ENCODE measurements at regions not wholly inside any gene's neighbourhood (a gene's known extent, or its start where the extent isn't known, plus 50 kb on each side); places are given as distances from the start of the nearest gene placed in this dataset.

GRCh38 chr6:12585497-12585958, 131.0 kb upstream of the PHACTR1 start:
- H3K27ac Mint-ChIP-seq: no peak overlapping the region
- CTCF ChIA-PET: no interaction called here
- no peaks in the 10 kb centered on the region for H3K9me3 Mint-ChIP-seq
- DNase-seq: no peak
- H3K4me1 Mint-ChIP-seq: peaks cover 2% of the 10 kb centered on the region
- no peaks in the 10 kb centered on the region for H3K36me3 Mint-ChIP-seq
- no peak overlapping the region for H3K4me3 Mint-ChIP-seq
- H3K27me3 Mint-ChIP-seq: no peaks in the 10 kb centered on the region

GRCh38 chr6:12586721-12587480, 129.7 kb upstream of the PHACTR1 start:
- no peak for DNase-seq
- Mint-ChIP-seq H3K27ac (no peak overlapping the region), H3K4me1 (peaks cover 2% of the 10 kb centered on the region), H3K9me3 (no peaks in the 10 kb centered on the region), H3K4me3 (no peak overlapping the region), H3K27me3 (no peaks in the 10 kb centered on the region), H3K36me3 (no peaks in the 10 kb centered on the region)
- CTCF ChIA-PET: no interaction called here

- no peaks in the 10 kb centered on the region for H3K9me3 Mint-ChIP-seq
- CTCF ChIA-PET: interaction anchor here (0.8 kb wide), 1 partner anchor 948 kb away, joined by 3 read pairs; no protein-coding TSS in a partner anchor
- H3K4me3 Mint-ChIP-seq: no peak overlapping the region
- H3K36me3 Mint-ChIP-seq: no peaks in the 10 kb centered on the region
- H3K27ac Mint-ChIP-seq: no peak overlapping the region
- H3K27me3 Mint-ChIP-seq: peaks cover 11% of the 10 kb centered on the region
- peaks cover 2% of the 10 kb centered on the region for H3K4me1 Mint-ChIP-seq
- DNase-seq: no peak
These were observed 125.7 kb upstream of the PHACTR1 start for GRCh38 chr6:12590901-12591300.

- DNase-seq: no peak
- Mint-ChIP-seq H3K4me3 (no peak overlapping the region), H3K27me3 (peaks cover 11% of the 10 kb centered on the region), H3K27ac (no peak overlapping the region), H3K36me3 (no peaks in the 10 kb centered on the region), H3K9me3 (no peaks in the 10 kb centered on the region), H3K4me1 (no peaks in the 10 kb centered on the region)
- CTCF ChIA-PET: no interaction called here
These were observed 123.9 kb upstream of the PHACTR1 start for GRCh38 chr6:12592634-12593033.

- H3K36me3 Mint-ChIP-seq: no peaks in the 10 kb centered on the region
- CTCF ChIA-PET: interaction anchor here (1.1 kb wide), 1 partner anchor 11 kb away, joined by 3 read pairs; no protein-coding TSS in a partner anchor
- H3K27me3 Mint-ChIP-seq: peaks cover 11% of the 10 kb centered on the region
- H3K4me3 Mint-ChIP-seq: no peak overlapping the region
- DNase-seq: no peak
- H3K27ac Mint-ChIP-seq: no peak overlapping the region
- no peaks in the 10 kb centered on the region for H3K9me3 Mint-ChIP-seq
- H3K4me1 Mint-ChIP-seq: no peaks in the 10 kb centered on the region
These were observed 122.6 kb upstream of the PHACTR1 start for GRCh38 chr6:12593771-12594529.

- H3K9me3 Mint-ChIP-seq: no peaks in the 10 kb centered on the region
- CTCF ChIA-PET: no interaction called here
- DNase-seq: no peak
- no peaks in the 10 kb centered on the region for H3K4me1 Mint-ChIP-seq
- peaks cover 11% of the 10 kb centered on the region for H3K27me3 Mint-ChIP-seq
- H3K27ac Mint-ChIP-seq: no peak overlapping the region
- no peak overlapping the region for H3K4me3 Mint-ChIP-seq
- H3K36me3 Mint-ChIP-seq: no peaks in the 10 kb centered on the region
These were observed 122.1 kb upstream of the PHACTR1 start for GRCh38 chr6:12594530-12594893.

- H3K4me1 Mint-ChIP-seq: no peaks in the 10 kb centered on the region
- H3K27ac Mint-ChIP-seq: no peak overlapping the region
- CTCF ChIA-PET: no interaction called here
- H3K9me3 Mint-ChIP-seq: no peaks in the 10 kb centered on the region
- DNase-seq: no peak
- H3K4me3 Mint-ChIP-seq: no peak overlapping the region
- H3K36me3 Mint-ChIP-seq: no peaks in the 10 kb centered on the region
- peaks cover 11% of the 10 kb centered on the region for H3K27me3 Mint-ChIP-seq
These were observed 121.3 kb upstream of the PHACTR1 start for GRCh38 chr6:12595161-12595811.

GRCh38 chr6:12596731-12597130, 119.8 kb upstream of the PHACTR1 start:
- Mint-ChIP-seq H3K36me3 (no peaks in the 10 kb centered on the region), H3K9me3 (no peaks in the 10 kb centered on the region), H3K27ac (no peak overlapping the region), H3K4me1 (no peaks in the 10 kb centered on the region), H3K4me3 (no peak overlapping the region), H3K27me3 (peaks cover 18% of the 10 kb centered on the region)
- CTCF ChIA-PET: no interaction called here
- no peak for DNase-seq

GRCh38 chr6:12598919-12599318, 117.6 kb upstream of the PHACTR1 start:
- peaks cover 13% of the 10 kb centered on the region for H3K27me3 Mint-ChIP-seq
- no peak overlapping the region for H3K27ac Mint-ChIP-seq
- no peaks in the 10 kb centered on the region for H3K9me3 Mint-ChIP-seq
- CTCF ChIA-PET: no interaction called here
- DNase-seq: no peak
- H3K36me3 Mint-ChIP-seq: no peaks in the 10 kb centered on the region
- no peak overlapping the region for H3K4me3 Mint-ChIP-seq
- H3K4me1 Mint-ChIP-seq: no peaks in the 10 kb centered on the region

GRCh38 chr6:12601881-12602280, 114.7 kb upstream of the PHACTR1 start:
- Mint-ChIP-seq H3K4me1 (no peaks in the 10 kb centered on the region), H3K9me3 (no peaks in the 10 kb centered on the region)

GRCh38 chr6:12602342-12602741, 114.2 kb upstream of the PHACTR1 start:
- DNase-seq: no peak
- Mint-ChIP-seq H3K27me3 (peaks cover 7% of the 10 kb centered on the region), H3K9me3 (no peaks in the 10 kb centered on the region), H3K4me3 (no peak overlapping the region), H3K27ac (no peak overlapping the region), H3K36me3 (no peaks in the 10 kb centered on the region), H3K4me1 (no peaks in the 10 kb centered on the region)
- CTCF ChIA-PET: interaction anchor here (1.0 kb wide), 1 partner anchor 1016 kb away, joined by 3 read pairs; no protein-coding TSS in a partner anchor

More at GRCh38 chr6:12601881-12602280, 114.7 kb upstream of the PHACTR1 start:
- no peaks in the 10 kb centered on the region for H3K36me3 Mint-ChIP-seq
- H3K4me3 Mint-ChIP-seq: no peak overlapping the region
- no peak overlapping the region for H3K27ac Mint-ChIP-seq
- CTCF ChIA-PET: no interaction called here
- H3K27me3 Mint-ChIP-seq: peaks cover 7% of the 10 kb centered on the region
- no peak for DNase-seq

- CTCF ChIA-PET: interaction anchor here (0.9 to 2.2 kb wide), 3 partner anchors 313 to 1016 kb away, joined by 3 to 5 read pairs (median 3); partner anchors contain the start of gene EDN1
- Mint-ChIP-seq H3K9me3 (no peaks in the 10 kb centered on the region), H3K27me3 (peaks cover 7% of the 10 kb centered on the region), H3K4me1 (no peaks in the 10 kb centered on the region), H3K36me3 (no peaks in the 10 kb centered on the region), H3K27ac (peak overlapping the region; percentile 38), H3K4me3 (no peak overlapping the region)
- DNase-seq: no peak
These were observed 113.5 kb upstream of the PHACTR1 start for GRCh38 chr6:12602951-12603672.

GRCh38 chr6:12603673-12604049, 112.9 kb upstream of the PHACTR1 start:
- Mint-ChIP-seq H3K4me3 (no peak overlapping the region), H3K9me3 (no peaks in the 10 kb centered on the region), H3K27ac (no peak overlapping the region), H3K36me3 (no peaks in the 10 kb centered on the region), H3K4me1 (no peaks in the 10 kb centered on the region), H3K27me3 (peaks cover 7% of the 10 kb centered on the region)
- CTCF ChIA-PET: interaction anchor here (0.9 to 2.2 kb wide), 2 partner anchors 313 to 452 kb away, joined by 3 to 5 read pairs; partner anchors contain the start of gene EDN1
- DNase-seq: no peak

- peak; percentile 60 for DNase-seq
- Mint-ChIP-seq H3K9me3 (no peaks in the 10 kb centered on the region), H3K27me3 (peaks cover under 1% of the 10 kb centered on the region), H3K4me3 (no peak overlapping the region), H3K36me3 (no peaks in the 10 kb centered on the region), H3K27ac (no peak overlapping the region), H3K4me1 (no peaks in the 10 kb centered on the region)
- CTCF ChIA-PET: interaction anchor here (1.1 to 1.8 kb wide), 5 partner anchors 13 to 1021 kb away, joined by 3 to 7 read pairs (median 4); no protein-coding TSS in a partner anchor
These were observed 110.7 kb upstream of the PHACTR1 start for GRCh38 chr6:12605888-12606345.

Data from activated naive CD4-positive, alpha-beta T cell treated with anti-CD3 and anti-CD28 coated beads, Interleukin-2, amount 10 ng/mL, durations not matched to agents 7 days and 5 days (primary cell).